NCI-H2196 treated with DMSO at 0.1 percent for 48 hours (cell line): ENCODE measurements at regions not wholly inside any gene's neighbourhood (a gene's known extent, or its start where the extent isn't known, plus 50 kb on each side); places are given as distances from the start of the nearest gene placed in this dataset.
"Not testable (repeated sequence)": the region's sequence is repeated elsewhere in the genome, so short reads cannot be mapped to it uniquely, and the experiment has no call there.

ENCODE experiments used
- DNase-seq: peaks from one replicate; lab custom pipeline; 2025; ENCODE audit not compliant: unreplicated experiment; lab: John Stamatoyannopoulos, UW

GRCh38 chr5:163569284-163569683 is 63.9 kb downstream of the MAT2B start:
- DNase-seq, result no peak

- DNase-seq, result no peak
These were observed 66.3 kb downstream of the MAT2B start for GRCh38 chr5:163571744-163572143.

- DNase-seq, result no peak
These were observed 69.3 kb downstream of the MAT2B start for GRCh38 chr5:163574472-163575440.

GRCh38 chr5:163578652-163579051 is 73.2 kb downstream of the MAT2B start:
- DNase-seq, result no peak

GRCh38 chr5:163579729-163580128 is 74.3 kb downstream of the MAT2B start:
- DNase-seq, result no peak

GRCh38 chr5:163580516-163580915 is 75.1 kb downstream of the MAT2B start:
- DNase-seq, result no peak

- DNase-seq, result not testable (repeated sequence)
These were observed 78.2 kb downstream of the MAT2B start for GRCh38 chr5:163583491-163584153.

GRCh38 chr5:163585206-163585605 is 79.8 kb downstream of the MAT2B start:
- no peak for DNase-seq

- no peak for DNase-seq
These were observed 81.1 kb downstream of the MAT2B start for GRCh38 chr5:163586531-163586956.

- DNase-seq, result no peak
These were observed 89.5 kb downstream of the MAT2B start for GRCh38 chr5:163594951-163595350.

- no peak for DNase-seq
These were observed 90.7 kb downstream of the MAT2B start for GRCh38 chr5:163595932-163596607.

- DNase-seq, result no peak
These were observed 91.3 kb downstream of the MAT2B start for GRCh38 chr5:163596608-163597315.

GRCh38 chr5:163604013-163604412 is 98.6 kb downstream of the MAT2B start:
- no peak for DNase-seq

- no peak for DNase-seq
These were observed 101.8 kb downstream of the MAT2B start for GRCh38 chr5:163607256-163607655.

- no peak for DNase-seq
These were observed 103.2 kb downstream of the MAT2B start for GRCh38 chr5:163608621-163609020.

- no peak for DNase-seq
These were observed 104.5 kb downstream of the MAT2B start for GRCh38 chr5:163609910-163610309.

GRCh38 chr5:163612358-163613149 is 107.1 kb downstream of the MAT2B start:
- DNase-seq, result no peak

- no peak for DNase-seq
These were observed 107.7 kb downstream of the MAT2B start for GRCh38 chr5:163613150-163613442.

GRCh38 chr5:163614787-163615186 is 109.4 kb downstream of the MAT2B start:
- no peak for DNase-seq

GRCh38 chr5:163619273-163619934 is 114.0 kb downstream of the MAT2B start:
- no peak for DNase-seq
